IMR-90 (cell line): ENCODE measurements at regions not wholly inside any gene's neighbourhood (a gene's known extent, or its start where the extent isn't known, plus 50 kb on each side); places are given as distances from the start of the nearest gene placed in this dataset.

ENCODE experiments used
- ATAC-seq: fragments of 200-7000 bp; cut with Tn5 transposase; 2 replicates; pipeline ENCODE4 v1.9.1; 2020; ENCODE audit warnings: low read depth, mild to moderate bottlenecking, moderate library complexity
- BruUV-seq: library from RNA; stranded (reverse); fragments of 400-500 nt; replicated peaks from 2 replicates; lab custom pipeline; 2021; lab: Mats Ljungman, UMichigan
- CTCF ChIA-PET: fragments of 300-600 bp; formaldehyde crosslinking; extraction: SDS; loops from one replicate; lab custom pipeline; 2021; ENCODE audit warnings: antibody characterized with exemption; lab: Yijun Ruan, JAX
- POLR2A ChIA-PET: fragments of 300-600 bp; sonication (Branson Sonifier 250); formaldehyde crosslinking; loops from one replicate; lab custom pipeline; 2022; ENCODE audit warnings: antibody characterized with exemption; ENCODE audit not compliant: unreplicated experiment; lab: Charles Lee
- DNase-seq: peaks from one replicate; pipeline ENCODE4 v3.0.0; 2013
- H2AFZ ChIP-seq: replicated peaks from 2 replicates; pipeline ENCODE3; 2013; ENCODE audit warnings: low read length, mild to moderate bottlenecking; ENCODE audit not compliant: poor library complexity
- H2AK5ac ChIP-seq: 2 replicates; pipeline ENCODE4 v1.6.1; 2013; ENCODE audit warnings: low read depth, low read length, inconsistent platforms
- H2AK9ac ChIP-seq: replicated peaks from 2 replicates; pipeline ENCODE3; 2013; ENCODE audit warnings: mild to moderate bottlenecking, low read depth, low read length, moderate library complexity; ENCODE audit not compliant: poor library complexity
- H2BK120ac ChIP-seq: 2 replicates; pipeline ENCODE4 v1.6.1; 2013; ENCODE audit warnings: low read depth, low read length, inconsistent platforms
- H2BK15ac ChIP-seq: 3 replicates; pipeline ENCODE4 v1.6.1; 2013; ENCODE audit warnings: low read depth, low read length, inconsistent platforms
- H2BK20ac ChIP-seq: 2 replicates; pipeline ENCODE4 v1.6.1; 2013; ENCODE audit warnings: low read depth, mild to moderate bottlenecking, inconsistent platforms, low read length, moderate library complexity
- H2BK5ac ChIP-seq: 2 replicates; pipeline ENCODE4 v1.6.1; 2013; ENCODE audit warnings: mild to moderate bottlenecking, low read depth, low read length, inconsistent platforms; ENCODE audit not compliant: poor library complexity, severe bottlenecking
- H3K14ac ChIP-seq: replicated peaks from 2 replicates; pipeline ENCODE4 v1.6.1; 2013; ENCODE audit warnings: low read depth, low read length, inconsistent platforms
- H3K18ac ChIP-seq: 2 replicates; pipeline ENCODE4 v1.6.1; 2013; ENCODE audit warnings: low read depth, low read length, control low read depth
- H3K23ac ChIP-seq: 2 replicates; pipeline ENCODE4 v1.6.1; 2013; ENCODE audit warnings: low read depth, low read length, inconsistent platforms
- H3K27ac ChIP-seq: 2 replicates; pipeline ENCODE4 v1.5.1; 2013; ENCODE audit warnings: mild to moderate bottlenecking, control low read depth, low read length; ENCODE audit not compliant: insufficient read depth
- H3K27me3 ChIP-seq: 2 replicates; pipeline ENCODE4 v1.6.1; 2013; ENCODE audit warnings: low read length; ENCODE audit not compliant: control insufficient read depth, insufficient read depth
- H3K36me3 ChIP-seq: 2 replicates; pipeline ENCODE4 v1.6.1; 2013; ENCODE audit warnings: low read length, mixed read lengths; ENCODE audit not compliant: control insufficient read depth, insufficient read depth
- H3K4ac ChIP-seq: 2 replicates; pipeline ENCODE4 v1.6.1; 2013; ENCODE audit warnings: low read depth, low read length, inconsistent platforms
- H3K4me1 ChIP-seq: 2 replicates; pipeline ENCODE4 v1.6.1; 2013; ENCODE audit warnings: low read length, mixed read lengths; ENCODE audit not compliant: control insufficient read depth, insufficient read depth
- H3K4me2 ChIP-seq: 2 replicates; pipeline ENCODE4 v1.6.1; 2013; ENCODE audit warnings: low read depth, mild to moderate bottlenecking, control low read depth, low read length, moderate library complexity
- H3K4me3 ChIP-seq: 2 replicates; pipeline ENCODE4 v1.5.1; 2013; ENCODE audit warnings: low read depth, mild to moderate bottlenecking, control low read depth, low read length, moderate library complexity; ENCODE audit not compliant: insufficient read depth
- H3K56ac ChIP-seq: 2 replicates; pipeline ENCODE4 v1.6.1; 2013; ENCODE audit warnings: low read length, inconsistent platforms; ENCODE audit not compliant: insufficient read depth; ENCODE audit errors: extremely low read depth
- H3K79me1 ChIP-seq, 2 experiments: 2 replicates each; pipeline ENCODE4 v1.6.1; 2013; ENCODE audit warnings: low read length in 2 of 2, inconsistent platforms in 1 of 2, low read depth in 1 of 2
- H3K9ac ChIP-seq: 2 replicates; pipeline ENCODE4 v1.6.1; 2013; ENCODE audit warnings: low read depth, low read length, control low read depth
- H3K9me1 ChIP-seq: 2 replicates; pipeline ENCODE4 v1.6.1; 2013; ENCODE audit warnings: low read length, inconsistent platforms; ENCODE audit not compliant: insufficient read depth
- H3K9me3 ChIP-seq: 2 replicates; pipeline ENCODE4 v1.6.1; 2013; ENCODE audit warnings: low read length; ENCODE audit not compliant: control insufficient read depth, insufficient read depth
- H4K20me1 ChIP-seq: 2 replicates; pipeline ENCODE4 v1.6.1; 2013; ENCODE audit warnings: low read length, inconsistent platforms; ENCODE audit not compliant: insufficient read depth
- H4K5ac ChIP-seq: 2 replicates; pipeline ENCODE4 v1.6.1; 2013; ENCODE audit warnings: mild to moderate bottlenecking, low read depth, low read length, control low read depth
- H4K8ac ChIP-seq, 2 experiments: 2 replicates each; pipeline ENCODE4 v1.6.1; 2013; ENCODE audit warnings: low read depth in 2 of 2, low read length in 2 of 2, control low read depth in 1 of 2, inconsistent platforms in 1 of 2
- H4K91ac ChIP-seq: 2 replicates; pipeline ENCODE4 v1.6.1; 2013; ENCODE audit warnings: low read depth, low read length, inconsistent platforms; ENCODE audit not compliant: insufficient read depth
- BHLHE40 ChIP-seq: fragments of 150-350 bp; IDR thresholded peaks from 2 replicates; pipeline ENCODE4 v1.6.1; 2016; ENCODE audit warnings: mild to moderate bottlenecking, low read depth, low read length
- CHD1 ChIP-seq: IDR thresholded peaks from 2 replicates; pipeline ENCODE4 v1.6.1; 2012; ENCODE audit warnings: low read depth, low read length, improper control_type of control experiment
- ELK1 ChIP-seq: fragments of 150-350 bp; IDR thresholded peaks from 2 replicates; pipeline ENCODE4 v1.6.1; 2016; ENCODE audit warnings: low read depth, mild to moderate bottlenecking, low read length, moderate library complexity, borderline replicate concordance
- MAFK ChIP-seq: IDR thresholded peaks from 2 replicates; pipeline ENCODE4 v1.6.1; 2012; ENCODE audit warnings: low read depth, low read length, improper control_type of control experiment
- MXI1 ChIP-seq: IDR thresholded peaks from 2 replicates; pipeline ENCODE4 v1.6.1; 2012; ENCODE audit warnings: low read depth, mild to moderate bottlenecking, low read length, moderate library complexity, borderline replicate concordance
- NFE2L2 ChIP-seq: fragments of 150-350 bp; IDR thresholded peaks from 2 replicates; pipeline ENCODE4 v1.6.1; 2016; ENCODE audit warnings: low read depth, mild to moderate bottlenecking, low read length
- RAD21 ChIP-seq: IDR thresholded peaks from 2 replicates; pipeline ENCODE4 v1.6.1; 2012; ENCODE audit warnings: low read length, improper control_type of control experiment
- RFX5 ChIP-seq: IDR thresholded peaks from 2 replicates; pipeline ENCODE4 v1.8.0; 2012; ENCODE audit warnings: low read depth, mild to moderate bottlenecking, low read length, moderate library complexity
- WGBS, 2 experiments: methylation state at CpG; one replicate each; pipeline versions ENCODE4 v1.1.5 to v1.1.7; 2013; ENCODE audit warnings: missing lambda C conversion rate in 2 of 2; ENCODE audit not compliant: insufficient read length in 1 of 2; ENCODE audit errors: extremely low coverage in 2 of 2; 5-methylcytosine and 5-hydroxymethylcytosine counted together
- dilution Hi-C: fragments of 300-500 bp; cut with HindIII; formaldehyde crosslinking; loops from one replicate; pipeline ENCODE4 v1.14.3; 2018; ENCODE audit warnings: low sequenced_read_pairs; ENCODE audit not compliant: unreplicated experiment
- in situ Hi-C: fragments of 300-500 bp; cut with MboI; formaldehyde crosslinking; loops from 3 replicates; pipeline ENCODE4 v1.14.3; 2019; ENCODE audit warnings: low sequenced_read_pairs, inconsistent platforms, mixed read lengths
- intact Hi-C: fragments of 100-400 bp; cut with micrococcal nuclease; formaldehyde crosslinking; loops from 2 replicates; pipeline ENCODE4 v1.10.0; 2022
- TF ChIP-seq, protein P1 (sequence below): fragments of 150-350 bp; IDR thresholded peaks from 2 replicates; pipeline ENCODE4 v1.6.1; 2017; ENCODE audit warnings: mild to moderate bottlenecking, antibody characterized with exemption, low read length, low read depth

DNA sequence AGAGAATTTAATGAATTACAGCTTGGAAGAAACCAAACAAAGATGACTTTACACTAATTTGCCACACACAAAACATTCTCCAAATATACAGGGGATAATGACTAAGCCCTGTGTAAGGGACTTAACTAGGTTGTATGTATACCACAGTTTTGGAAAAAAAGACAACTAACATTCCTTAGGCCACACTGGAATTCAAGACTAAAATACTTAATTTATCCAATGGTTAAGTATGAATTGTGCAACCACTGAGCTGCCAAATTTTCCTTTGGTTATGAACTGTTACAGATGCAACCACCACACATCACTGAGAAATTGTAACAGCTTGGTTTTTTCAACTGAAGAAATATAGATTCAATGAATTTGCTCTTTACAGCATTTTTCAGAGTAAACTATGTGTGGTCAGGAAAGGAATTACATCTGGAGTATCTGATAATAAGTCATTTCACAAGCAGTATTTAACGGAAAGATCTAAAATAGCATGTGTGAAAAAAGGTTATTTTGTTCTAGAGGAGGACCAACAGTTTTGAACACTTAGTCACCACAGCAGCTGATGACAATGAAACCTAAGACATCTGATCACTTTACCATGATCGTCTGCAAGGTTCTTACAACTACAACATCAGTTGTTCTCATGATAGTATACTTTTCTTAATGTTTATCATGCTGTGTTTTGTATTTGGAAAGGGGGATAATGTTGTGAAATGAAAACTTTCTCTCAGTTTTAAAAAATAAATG lies 318.8 kb downstream of the BCKDHB start (continued):
- TF ChIP-seq ELK1 (no peak), CHD1 (no peak), MAFK (no peak)

DNA sequence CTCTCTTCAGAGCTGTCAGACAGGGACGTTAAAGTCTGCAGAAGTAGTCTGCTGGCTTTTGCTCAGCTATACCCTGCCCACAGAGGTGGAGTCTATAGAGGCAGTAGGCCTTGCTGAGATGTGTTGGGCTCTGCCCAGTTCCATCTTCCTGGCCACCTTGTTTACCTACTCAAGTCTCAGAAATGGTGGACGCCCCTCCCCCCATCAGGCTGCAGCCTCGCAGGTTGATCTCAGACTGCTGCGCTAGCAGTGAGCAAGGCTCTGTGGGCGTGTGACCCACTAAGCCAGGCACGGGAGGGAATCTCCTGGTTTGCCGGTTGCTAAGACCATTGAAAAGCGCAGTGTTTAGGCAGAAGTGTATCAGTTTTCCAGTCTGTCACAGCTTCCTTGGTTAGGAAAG lies 305.0 kb downstream of the BCKDHB start:
- H3K18ac ChIP-seq: no peak overlapping the region
- CTCF ChIA-PET: no interaction called here
- dilution Hi-C loops: no loop called here
- H3K4me3 ChIP-seq: no peak overlapping the region
- H3K9me3 ChIP-seq: no peaks in the 10 kb centered on the region; the same call in 1 of the 2 replicates
- H4K5ac ChIP-seq: no peak overlapping the region
- POLR2A ChIA-PET: no interaction called here
- H3K23ac ChIP-seq: no peak overlapping the region
- BruUV-seq: no TSS peak
- in situ Hi-C loops: no loop called here
- 84% methylated on average over 4 of the region's 8 CpGs; no CpG with 5 or more reads in 1 of the 2 experiments for WGBS, 2 experiments
- no peak overlapping the region for H3K4ac ChIP-seq
- no peaks in the 10 kb centered on the region for H4K20me1 ChIP-seq
- intact Hi-C loops: no loop called here
- no peak overlapping the region for H3K56ac ChIP-seq
- H2BK15ac ChIP-seq: no peak overlapping the region
- no peak overlapping the region for H3K4me2 ChIP-seq
- no peaks in the 10 kb centered on the region for H3K79me1 ChIP-seq
- H3K9me1 ChIP-seq: no peaks in the 10 kb centered on the region
- no peaks in the 10 kb centered on the region for H3K27me3 ChIP-seq
- no peak overlapping the region for H3K27ac ChIP-seq
- no peak overlapping the region for H2BK120ac ChIP-seq
- no peak overlapping the region for H2AK9ac ChIP-seq
- no peak overlapping the region for H2BK20ac ChIP-seq
- no peaks in the 10 kb centered on the region for H3K4me1 ChIP-seq
- H3K36me3 ChIP-seq: no peaks in the 10 kb centered on the region
- no peak for ATAC-seq
- H3K9ac ChIP-seq: no peak overlapping the region
- TF ChIP-seq NFE2L2 (no peak), MAFK (no peak), RFX5 (no peak), BHLHE40 (no peak), MXI1 (no peak), RAD21 (no peak), ELK1 (no peak), CHD1 (no peak)
- TF ChIP-seq, protein P1, sequence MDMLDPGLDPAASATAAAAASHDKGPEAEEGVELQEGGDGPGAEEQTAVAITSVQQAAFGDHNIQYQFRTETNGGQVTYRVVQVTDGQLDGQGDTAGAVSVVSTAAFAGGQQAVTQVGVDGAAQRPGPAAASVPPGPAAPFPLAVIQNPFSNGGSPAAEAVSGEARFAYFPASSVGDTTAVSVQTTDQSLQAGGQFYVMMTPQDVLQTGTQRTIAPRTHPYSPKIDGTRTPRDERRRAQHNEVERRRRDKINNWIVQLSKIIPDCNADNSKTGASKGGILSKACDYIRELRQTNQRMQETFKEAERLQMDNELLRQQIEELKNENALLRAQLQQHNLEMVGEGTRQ: no peak
- no peak for DNase-seq
- no peak overlapping the region for H4K8ac ChIP-seq
- H4K91ac ChIP-seq: no peak overlapping the region
- no peak overlapping the region for H3K14ac ChIP-seq
- no peak overlapping the region; the same call in 1 of the 2 replicates for H2AK5ac ChIP-seq
- H2AFZ ChIP-seq: no peak overlapping the region
- no peak overlapping the region for H2BK5ac ChIP-seq
